Endothelial cell of umbilical vein (primary cell): ENCODE measurements at regions not wholly inside any gene's neighbourhood (a gene's known extent, or its start where the extent isn't known, plus 50 kb on each side); places are given as distances from the start of the nearest gene placed in this dataset.

Experiments
- BruUV-seq: library from RNA; stranded (reverse); fragments of 400-500 nt; replicated peaks from 2 replicates; lab custom pipeline; 2021; lab: Mats Ljungman, UMichigan
- CTCF ChIA-PET: fragments of 300-600, 350-600 bp; sonication (Branson Sonifier 250); formaldehyde crosslinking; loops from one replicate; lab custom pipeline; 2021; ENCODE audit warnings: antibody characterized with exemption, inconsistent platforms; lab: Charles Lee
- POLR2A ChIA-PET: fragments of 300-600, 350-600 bp; sonication (Branson Sonifier 250); formaldehyde crosslinking; loops from one replicate; lab custom pipeline; 2021; ENCODE audit warnings: antibody characterized with exemption, inconsistent platforms; lab: Charles Lee
- DNase-seq: peaks from one replicate; pipeline ENCODE4 v3.0.0-alpha.2; 2011; ENCODE audit warnings: low read depth, low spot score
- FAIRE-seq: peaks from 2 replicates; lab custom pipeline; 2011; peaks lifted over from hg19 to GRCh38; lab: Jason Lieb, UNC
- H2AFZ ChIP-seq: 2 replicates; pipeline ENCODE4 v1.6.0; 2012; ENCODE audit warnings: low read depth, low read length, control low read depth, inconsistent platforms
- H3K27ac ChIP-seq: 2 replicates; pipeline ENCODE4 v1.5.1; 2011; ENCODE audit warnings: low read depth, mild to moderate bottlenecking, control low read depth, low read length, moderate library complexity; ENCODE audit not compliant: insufficient read depth
- H3K27me3 ChIP-seq, 2 experiments: 2 replicates each; pipeline versions ENCODE4 v1.6.0 to v1.6.1; 2011; ENCODE audit warnings: low read length in 2 of 2, mixed read lengths in 1 of 2; ENCODE audit not compliant: control insufficient read depth in 2 of 2, insufficient read depth in 2 of 2
- H3K36me3 ChIP-seq, 2 experiments: 2 replicates in 1 of 2; 3 replicates in 1 of 2; pipeline ENCODE4 v1.5.1; 2011; ENCODE audit warnings: low read length in 2 of 2, mild to moderate bottlenecking in 1 of 2, moderate library complexity in 1 of 2; ENCODE audit not compliant: control insufficient read depth in 2 of 2, insufficient read depth in 2 of 2; ENCODE audit errors: extremely low read depth in 1 of 2
- H3K4me1 ChIP-seq: 3 replicates; pipeline ENCODE4 v1.5.1; 2011; ENCODE audit warnings: mild to moderate bottlenecking, low read length; ENCODE audit not compliant: control insufficient read depth, insufficient read depth; ENCODE audit errors: extremely low read depth
- H3K4me2 ChIP-seq: 2 replicates; pipeline ENCODE4 v1.6.1; 2011; ENCODE audit warnings: low read length, control low read depth, mixed read lengths; ENCODE audit not compliant: insufficient read depth
- H3K4me3 ChIP-seq, 3 experiments: fragments of 200-600 bp in 1 of 3; sonication (generic), shearing (Covaris generic) in 1 of 3; replicated peaks in 1 of 3; 2 replicates each; pipeline ENCODE4 v1.5.1; 2011 to 2016; ENCODE audit warnings: control low read depth in 3 of 3, low read length in 3 of 3, mild to moderate bottlenecking in 2 of 3, inconsistent platforms in 1 of 3, low read depth in 1 of 3, moderate library complexity in 1 of 3; ENCODE audit not compliant: insufficient read depth in 1 of 3
- H3K79me2 ChIP-seq: 2 replicates; pipeline ENCODE4 v1.6.0; 2012; ENCODE audit warnings: low read length, inconsistent platforms; ENCODE audit not compliant: control insufficient read depth, insufficient read depth
- H3K9ac ChIP-seq: replicated peaks from 2 replicates; pipeline ENCODE3; 2011; ENCODE audit warnings: low read length, control low read depth; ENCODE audit not compliant: insufficient read depth; ENCODE audit errors: extremely low read depth
- H3K9me1 ChIP-seq: replicated peaks from 3 replicates; pipeline ENCODE4 v1.6.0; 2011; ENCODE audit warnings: mild to moderate bottlenecking, low read length; ENCODE audit not compliant: control insufficient read depth, insufficient read depth; ENCODE audit errors: extremely low read depth
- H3K9me3 ChIP-seq: replicated peaks from 2 replicates; pipeline ENCODE4 v1.5.1; 2012; ENCODE audit warnings: low read length, inconsistent platforms; ENCODE audit not compliant: control insufficient read depth, insufficient read depth
- H4K20me1 ChIP-seq: replicated peaks from 2 replicates; pipeline ENCODE3; 2011; ENCODE audit warnings: mild to moderate bottlenecking, low read length; ENCODE audit not compliant: control insufficient read depth, insufficient read depth; ENCODE audit errors: extremely low read depth
- EZH2 ChIP-seq: IDR thresholded peaks from 2 replicates; pipeline ENCODE4 v1.6.1; 2012; ENCODE audit warnings: borderline replicate concordance, low read depth, mild to moderate bottlenecking, moderate library complexity, low read length, inconsistent platforms; ENCODE audit not compliant: severe bottlenecking
- FOS ChIP-seq: IDR thresholded peaks from 2 replicates; pipeline ENCODE4 v1.6.1; 2011; ENCODE audit warnings: mild to moderate bottlenecking, low read length, moderate library complexity, borderline replicate concordance; ENCODE audit not compliant: insufficient read depth
- GATA2 ChIP-seq: IDR thresholded peaks from 2 replicates; pipeline ENCODE4 v1.7.0; 2011; ENCODE audit warnings: low read depth, mild to moderate bottlenecking, moderate library complexity, mixed read lengths, low read length; ENCODE audit not compliant: insufficient read length, insufficient read depth
- JUN ChIP-seq: IDR thresholded peaks from 2 replicates; pipeline ENCODE4 v1.6.1; 2011; ENCODE audit warnings: borderline replicate concordance, low read depth; ENCODE audit not compliant: insufficient read length, insufficient read depth
- MAX ChIP-seq: IDR thresholded peaks from 2 replicates; pipeline ENCODE4 v1.6.1; 2011; ENCODE audit not compliant: insufficient read depth, insufficient read length
- MYC ChIP-seq: IDR thresholded peaks from one replicate; pipeline ENCODE4 v1.6.1; 2011; ENCODE audit warnings: mild to moderate bottlenecking, low read depth, low read length
- POLR2A ChIP-seq: IDR thresholded peaks from 2 replicates; pipeline ENCODE4 v1.6.1; 2012; ENCODE audit warnings: low read depth, mild to moderate bottlenecking, control low read depth, low read length
- POLR2AphosphoS5 ChIP-seq: IDR thresholded peaks from 2 replicates; pipeline ENCODE4 v1.6.1; 2012; ENCODE audit warnings: low read depth, mild to moderate bottlenecking, control low read depth, low read length, moderate library complexity; ENCODE audit not compliant: insufficient read depth
- dilution Hi-C: fragments of 300-500 bp; cut with MboI; formaldehyde crosslinking; loops from one replicate; pipeline ENCODE4 v1.15.0; 2019; ENCODE audit warnings: low sequenced_read_pairs; ENCODE audit not compliant: extremely low pct_ligation_motif_present
- intact Hi-C: fragments of 100-400 bp; cut with micrococcal nuclease; formaldehyde crosslinking; loops from one replicate; pipeline ENCODE4 v1.10.0; 2022
- TF ChIP-seq, protein P1 (sequence below), 2 donors: IDR thresholded peaks; 1 replicate in 1 of 2; 2 replicates in 1 of 2; pipeline ENCODE4 v1.5.1; 2011; ENCODE audit warnings: low read length in 2 of 2, mild to moderate bottlenecking in 2 of 2, moderate library complexity in 2 of 2, control low read depth in 1 of 2, inconsistent platforms in 1 of 2, low read depth in 1 of 2; ENCODE audit not compliant: insufficient read depth in 1 of 2; ENCODE audit errors: extremely low read depth in 1 of 2

DNA sequence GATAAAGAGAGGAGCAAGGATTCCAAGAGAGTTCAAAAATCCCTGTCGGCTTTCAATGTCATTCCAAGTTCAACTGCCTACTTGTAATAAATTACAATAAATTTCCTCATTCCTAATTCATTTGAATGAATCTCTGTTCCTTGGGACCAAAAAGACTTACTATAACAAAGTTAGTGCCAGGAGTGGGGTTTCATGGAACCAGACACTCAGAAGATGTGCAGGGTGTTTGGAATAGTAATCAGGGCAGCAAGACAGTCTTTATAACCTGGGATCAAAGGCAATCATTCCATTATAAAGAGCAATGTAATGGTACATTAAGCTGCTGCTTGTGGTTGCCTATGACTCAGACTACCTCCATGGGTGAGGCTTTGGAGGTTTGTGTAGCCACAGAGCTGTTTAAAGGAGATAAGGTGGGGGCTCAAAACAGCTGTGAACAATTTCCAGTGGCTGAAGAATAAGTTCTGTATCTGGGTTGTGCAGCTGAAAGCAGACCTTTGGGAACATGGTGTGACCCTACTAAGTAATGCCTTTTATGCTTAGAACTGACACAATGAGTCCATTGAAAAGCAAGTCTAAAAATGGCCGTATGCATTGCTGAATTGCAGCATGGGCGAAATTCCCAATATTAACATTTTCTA, 159.9 kb downstream of the LINC00237 start:
- Histone ChIP-seq H3K4me1 (no peaks in the 10 kb centered on the region), H2AFZ (no peak overlapping the region), H3K9ac (no peak overlapping the region), H4K20me1 (no peaks in the 10 kb centered on the region), H3K27me3 (no peaks in the 10 kb centered on the region), H3K36me3 (no peaks in the 10 kb centered on the region), H3K4me3 (no peak overlapping the region), H3K9me1 (no peaks in the 10 kb centered on the region), H3K9me3 (no peaks in the 10 kb centered on the region), H3K79me2 (no peaks in the 10 kb centered on the region), H3K4me2 (no peak overlapping the region), H3K27ac (no peak overlapping the region)
- BruUV-seq, result no TSS peak
- CTCF ChIA-PET, result no interaction called here
- FAIRE-seq (no peak), DNase-seq (no peak)
- intact Hi-C loops, result no loop called here
- POLR2A ChIA-PET, result no interaction called here
- dilution Hi-C loops, result no loop called here
- TF ChIP-seq POLR2AphosphoS5 (no peak), MAX (no peak), POLR2A (no peak), JUN (no peak), EZH2 (no peak), MYC (no peak), GATA2 (no peak), FOS (no peak)
- TF ChIP-seq, protein P1, sequence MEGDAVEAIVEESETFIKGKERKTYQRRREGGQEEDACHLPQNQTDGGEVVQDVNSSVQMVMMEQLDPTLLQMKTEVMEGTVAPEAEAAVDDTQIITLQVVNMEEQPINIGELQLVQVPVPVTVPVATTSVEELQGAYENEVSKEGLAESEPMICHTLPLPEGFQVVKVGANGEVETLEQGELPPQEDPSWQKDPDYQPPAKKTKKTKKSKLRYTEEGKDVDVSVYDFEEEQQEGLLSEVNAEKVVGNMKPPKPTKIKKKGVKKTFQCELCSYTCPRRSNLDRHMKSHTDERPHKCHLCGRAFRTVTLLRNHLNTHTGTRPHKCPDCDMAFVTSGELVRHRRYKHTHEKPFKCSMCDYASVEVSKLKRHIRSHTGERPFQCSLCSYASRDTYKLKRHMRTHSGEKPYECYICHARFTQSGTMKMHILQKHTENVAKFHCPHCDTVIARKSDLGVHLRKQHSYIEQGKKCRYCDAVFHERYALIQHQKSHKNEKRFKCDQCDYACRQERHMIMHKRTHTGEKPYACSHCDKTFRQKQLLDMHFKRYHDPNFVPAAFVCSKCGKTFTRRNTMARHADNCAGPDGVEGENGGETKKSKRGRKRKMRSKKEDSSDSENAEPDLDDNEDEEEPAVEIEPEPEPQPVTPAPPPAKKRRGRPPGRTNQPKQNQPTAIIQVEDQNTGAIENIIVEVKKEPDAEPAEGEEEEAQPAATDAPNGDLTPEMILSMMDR (IDR thresholded peaks at IDR 0.05; ENCODE audit: extremely low read depth in 1 of 2, insufficient read depth in 1 of 2, low read depth in 1 of 2, low read length in 2 of 2), result no peak
